ENCODE measurements at regions not wholly inside any gene's neighbourhood (a gene's known extent, or its start where the extent isn't known, plus 50 kb on each side); places are given as distances from the start of the nearest gene placed in this dataset.
A peak's percentile ranks its signal among the peaks of the same experiment; 100 is the strongest.

- TF ChIP-seq CTCF (IDR thresholded peaks at IDR 0.05), result no peak
- TF ChIP-seq EP300 (IDR thresholded peaks at IDR 0.05; ENCODE audit: low read depth), result no peak
- TF ChIP-seq POLR2AphosphoS5 (IDR thresholded peaks at IDR 0.05), result no peak
- no peak for TF ChIP-seq POLR2A (IDR thresholded peaks at IDR 0.05)
- in situ Hi-C loops (cut with MboI; ENCODE audit: low pct_ligation_motif_present in 1 of 4, low pct_unique_long_range_greater_than_20kb in 1 of 4, low sequenced_read_pairs in 3 of 4) (no loop called here), intact Hi-C loops (cut with DNase I; ENCODE audit: low total_unique reads) (no loop called here)
- no peaks in the 10 kb centered on the region for H3K27me3 ChIP-seq
- no peak for DNase-seq
- H3K4me1 ChIP-seq, result no peaks in the 10 kb centered on the region
- WGBS, 2 donors (ENCODE audit: low coverage in 1 of 2), result 64% methylated on average over 3 of the region's 3 CpGs; no CpG with 5 or more reads in 1 of the 2 donors
- no peak overlapping the region for H3K27ac ChIP-seq
- H3K36me3 ChIP-seq, result no peaks in the 10 kb centered on the region
- no peak overlapping the region for H3K4me3 ChIP-seq
- H3K9me3 ChIP-seq, result no peaks in the 10 kb centered on the region
Observed at GRCh38 chr2:121043827-121044222, 241.2 kb downstream of the TFCP2L1 start.

GRCh38 chr2:121044412-121044811 lies 240.6 kb downstream of the TFCP2L1 start:
- TF ChIP-seq POLR2AphosphoS5 (IDR thresholded peaks at IDR 0.05), result no peak
- TF ChIP-seq EP300 (IDR thresholded peaks at IDR 0.05; ENCODE audit: low read depth), result no peak
- TF ChIP-seq CTCF (IDR thresholded peaks at IDR 0.05), result peak in 2 of 5 experiments; percentile 14 to 16
- no peak for TF ChIP-seq POLR2A (IDR thresholded peaks at IDR 0.05)
- no peak overlapping the region for H3K27ac ChIP-seq
- intact Hi-C loops (cut with DNase I; ENCODE audit: low total_unique reads) (no loop called here), in situ Hi-C loops (cut with MboI; ENCODE audit: low pct_ligation_motif_present in 1 of 4, low pct_unique_long_range_greater_than_20kb in 1 of 4, low sequenced_read_pairs in 3 of 4) (no loop called here)
- H3K36me3 ChIP-seq, result no peaks in the 10 kb centered on the region
- 68% methylated on average over 7 of the region's 7 CpGs; no CpG with 5 or more reads in 1 of the 2 donors for WGBS, 2 donors (ENCODE audit: low coverage in 1 of 2)
- DNase-seq, result peak; percentile 12
- H3K27me3 ChIP-seq, result no peaks in the 10 kb centered on the region
- H3K4me1 ChIP-seq, result no peaks in the 10 kb centered on the region
- no peak overlapping the region for H3K4me3 ChIP-seq
- no peaks in the 10 kb centered on the region for H3K9me3 ChIP-seq

GRCh38 chr2:121045245-121045644 lies 239.8 kb downstream of the TFCP2L1 start:
- no peak for DNase-seq
- no peak for TF ChIP-seq EP300 (IDR thresholded peaks at IDR 0.05; ENCODE audit: low read depth)
- no peak for TF ChIP-seq CTCF (IDR thresholded peaks at IDR 0.05)
- TF ChIP-seq POLR2A (IDR thresholded peaks at IDR 0.05), result no peak
- TF ChIP-seq POLR2AphosphoS5 (IDR thresholded peaks at IDR 0.05), result no peak
- Histone ChIP-seq H3K4me3 (no peak overlapping the region), H3K4me1 (no peaks in the 10 kb centered on the region), H3K27ac (no peak overlapping the region), H3K9me3 (no peaks in the 10 kb centered on the region), H3K36me3 (no peaks in the 10 kb centered on the region), H3K27me3 (no peaks in the 10 kb centered on the region)
- in situ Hi-C loops (cut with MboI; ENCODE audit: low pct_ligation_motif_present in 1 of 4, low pct_unique_long_range_greater_than_20kb in 1 of 4, low sequenced_read_pairs in 3 of 4), result no loop called here
- 88% methylated on average over 11 of the region's 11 CpGs; no CpG with 5 or more reads in 1 of the 2 donors for WGBS, 2 donors (ENCODE audit: low coverage in 1 of 2)
- intact Hi-C loops (cut with DNase I; ENCODE audit: low total_unique reads), result no loop called here

- 70 to 81% methylated on average over 3 to 4 of the region's 4 CpGs for WGBS, 2 donors (ENCODE audit: low coverage in 1 of 2)
- DNase-seq, result no peak
- no peaks in the 10 kb centered on the region for H3K27me3 ChIP-seq
- no peak for TF ChIP-seq POLR2A (IDR thresholded peaks at IDR 0.05)
- no peak for TF ChIP-seq EP300 (IDR thresholded peaks at IDR 0.05; ENCODE audit: low read depth)
- TF ChIP-seq POLR2AphosphoS5 (IDR thresholded peaks at IDR 0.05), result no peak
- no peak for TF ChIP-seq CTCF (IDR thresholded peaks at IDR 0.05)
- in situ Hi-C loops (cut with MboI; ENCODE audit: low pct_ligation_motif_present in 1 of 4, low pct_unique_long_range_greater_than_20kb in 1 of 4, low sequenced_read_pairs in 3 of 4), result no loop called here
- H3K4me3 ChIP-seq, result no peak overlapping the region
- intact Hi-C loops (cut with DNase I; ENCODE audit: low total_unique reads), result no loop called here
- H3K27ac ChIP-seq, result no peak overlapping the region
- H3K9me3 ChIP-seq, result no peaks in the 10 kb centered on the region
- no peaks in the 10 kb centered on the region for H3K4me1 ChIP-seq
- H3K36me3 ChIP-seq, result no peaks in the 10 kb centered on the region
Observed at GRCh38 chr2:121046335-121046734, 238.7 kb downstream of the TFCP2L1 start.
